ENCODE measurements at regions not wholly inside any gene's neighbourhood (a gene's known extent, or its start where the extent isn't known, plus 50 kb on each side); places are given as distances from the start of the nearest gene placed in this dataset.

DNA sequence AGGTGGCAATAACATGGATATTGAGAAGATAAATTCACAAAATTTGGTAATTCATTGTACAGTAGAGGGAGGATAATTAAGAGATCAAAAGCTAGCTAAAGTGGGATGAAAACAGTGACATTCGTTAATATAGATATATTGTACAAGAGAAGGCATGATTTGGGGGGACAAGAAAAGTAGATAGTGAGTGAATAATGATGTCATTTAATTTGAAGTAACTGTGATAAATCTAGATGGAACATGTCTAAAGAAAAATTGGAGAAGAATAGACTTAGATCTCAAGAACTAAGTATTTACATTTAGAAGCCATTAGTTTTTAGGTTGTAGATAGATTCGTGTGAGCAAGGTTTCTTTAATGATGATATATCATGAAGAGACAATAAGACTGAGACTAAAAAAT, 594.0 kb upstream of the RGS18 start:
- H3K9ac ChIP-seq (ENCODE audit: low read depth, low read length) = no peak overlapping the region
- CTCF ChIA-PET = no interaction called here
- dilution Hi-C loops (cut with HindIII; ENCODE audit: low sequenced_read_pairs, unreplicated experiment) (no loop called here), in situ Hi-C loops (cut with MboI; ENCODE audit: low sequenced_read_pairs) (no loop called here), intact Hi-C loops (cut with micrococcal nuclease) (no loop called here)
- H3K27ac ChIP-seq (ENCODE audit: insufficient read depth, low read length) = no peak overlapping the region
- no peaks in the 10 kb centered on the region for H3K36me3 ChIP-seq (ENCODE audit: control insufficient read depth, insufficient read depth, low read length)
- no peak for TF ChIP-seq FOS (IDR thresholded peaks at IDR 0.05; ENCODE audit: low read depth, low read length)
- no peak for TF ChIP-seq RAD21 (IDR thresholded peaks at IDR 0.05; ENCODE audit: low read length)
- TF ChIP-seq RFX5 (IDR thresholded peaks at IDR 0.05; ENCODE audit: low read depth, low read length) = no peak
- no peak for TF ChIP-seq SMC3 (IDR thresholded peaks at IDR 0.05; ENCODE audit: low read depth, low read length)
- TF ChIP-seq POLR2A (IDR thresholded peaks at IDR 0.05; ENCODE audit: low read depth, low read length) = no peak
- TF ChIP-seq, protein P1, sequence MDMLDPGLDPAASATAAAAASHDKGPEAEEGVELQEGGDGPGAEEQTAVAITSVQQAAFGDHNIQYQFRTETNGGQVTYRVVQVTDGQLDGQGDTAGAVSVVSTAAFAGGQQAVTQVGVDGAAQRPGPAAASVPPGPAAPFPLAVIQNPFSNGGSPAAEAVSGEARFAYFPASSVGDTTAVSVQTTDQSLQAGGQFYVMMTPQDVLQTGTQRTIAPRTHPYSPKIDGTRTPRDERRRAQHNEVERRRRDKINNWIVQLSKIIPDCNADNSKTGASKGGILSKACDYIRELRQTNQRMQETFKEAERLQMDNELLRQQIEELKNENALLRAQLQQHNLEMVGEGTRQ (IDR thresholded peaks at IDR 0.05; ENCODE audit: low read depth, low read length) = no peak
- TF ChIP-seq MAFK (IDR thresholded peaks at IDR 0.05; ENCODE audit: low read depth, low read length) = no peak
- TF ChIP-seq CEBPB (IDR thresholded peaks at IDR 0.05; ENCODE audit: low read depth, low read length) = no peak
- TF ChIP-seq, protein P2, sequence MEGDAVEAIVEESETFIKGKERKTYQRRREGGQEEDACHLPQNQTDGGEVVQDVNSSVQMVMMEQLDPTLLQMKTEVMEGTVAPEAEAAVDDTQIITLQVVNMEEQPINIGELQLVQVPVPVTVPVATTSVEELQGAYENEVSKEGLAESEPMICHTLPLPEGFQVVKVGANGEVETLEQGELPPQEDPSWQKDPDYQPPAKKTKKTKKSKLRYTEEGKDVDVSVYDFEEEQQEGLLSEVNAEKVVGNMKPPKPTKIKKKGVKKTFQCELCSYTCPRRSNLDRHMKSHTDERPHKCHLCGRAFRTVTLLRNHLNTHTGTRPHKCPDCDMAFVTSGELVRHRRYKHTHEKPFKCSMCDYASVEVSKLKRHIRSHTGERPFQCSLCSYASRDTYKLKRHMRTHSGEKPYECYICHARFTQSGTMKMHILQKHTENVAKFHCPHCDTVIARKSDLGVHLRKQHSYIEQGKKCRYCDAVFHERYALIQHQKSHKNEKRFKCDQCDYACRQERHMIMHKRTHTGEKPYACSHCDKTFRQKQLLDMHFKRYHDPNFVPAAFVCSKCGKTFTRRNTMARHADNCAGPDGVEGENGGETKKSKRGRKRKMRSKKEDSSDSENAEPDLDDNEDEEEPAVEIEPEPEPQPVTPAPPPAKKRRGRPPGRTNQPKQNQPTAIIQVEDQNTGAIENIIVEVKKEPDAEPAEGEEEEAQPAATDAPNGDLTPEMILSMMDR (conservative IDR thresholded peaks at IDR 0.05; ENCODE audit: low read depth, low read length) = no peak
- no peak for TF ChIP-seq MXI1 (IDR thresholded peaks at IDR 0.05; ENCODE audit: borderline replicate concordance, low read depth, low read length)
- TF ChIP-seq BHLHE40 (IDR thresholded peaks at IDR 0.05; ENCODE audit: low read depth, low read length) = no peak
- no peak for TF ChIP-seq NFE2L2 (IDR thresholded peaks at IDR 0.05; ENCODE audit: low read depth, low read length)
- TF ChIP-seq ELK1 (IDR thresholded peaks at IDR 0.05; ENCODE audit: borderline replicate concordance, low read depth, low read length) = no peak
- ATAC-seq (ENCODE audit: low read depth) (no peak), DNase-seq (no peak)
- no peak overlapping the region for H2BK120ac ChIP-seq (ENCODE audit: low read depth, low read length)
- no peak overlapping the region for H2BK15ac ChIP-seq (ENCODE audit: low read depth, low read length)
- no CpG with 5 or more reads among the region's 2 CpGs for WGBS, 2 experiments (ENCODE audit: extremely low coverage in 2 of 2, insufficient read length in 1 of 2)
- H3K79me1 ChIP-seq (ENCODE audit: low read depth in 1 of 2, low read length in 2 of 2) = no peaks in the 10 kb centered on the region
- no TSS peak for BruUV-seq (replicated peaks)
- no peaks in the 10 kb centered on the region for H4K20me1 ChIP-seq (ENCODE audit: insufficient read depth, low read length)
- H4K5ac ChIP-seq (ENCODE audit: low read depth, low read length) = no peak overlapping the region
- no peak overlapping the region for H4K8ac ChIP-seq (ENCODE audit: low read depth in 2 of 2, low read length in 2 of 2)
- POLR2A ChIA-PET (ENCODE audit: unreplicated experiment) = no interaction called here
- no peak overlapping the region for H3K23ac ChIP-seq (ENCODE audit: low read depth, low read length)
- no peak overlapping the region for H2AK5ac ChIP-seq (ENCODE audit: low read depth, low read length)
- no peak overlapping the region for H3K4me2 ChIP-seq (ENCODE audit: low read depth, low read length)
- no peak overlapping the region for H3K14ac ChIP-seq (replicated peaks; ENCODE audit: low read depth, low read length)
- H3K56ac ChIP-seq (ENCODE audit: extremely low read depth, insufficient read depth, low read length) = no peak overlapping the region
- H3K9me3 ChIP-seq (ENCODE audit: control insufficient read depth, insufficient read depth, low read length) = no peaks in the 10 kb centered on the region
- H3K27me3 ChIP-seq (ENCODE audit: control insufficient read depth, insufficient read depth, low read length) = no peaks in the 10 kb centered on the region
- no peak overlapping the region for H3K4me3 ChIP-seq (ENCODE audit: insufficient read depth, low read depth, low read length)
- no peak overlapping the region for H3K18ac ChIP-seq (ENCODE audit: low read depth, low read length)
- H2AK9ac ChIP-seq (replicated peaks; ENCODE audit: low read depth, low read length, poor library complexity) = no peak overlapping the region
- H3K4me1 ChIP-seq (ENCODE audit: control insufficient read depth, insufficient read depth, low read length) = no peaks in the 10 kb centered on the region
- H4K91ac ChIP-seq (ENCODE audit: insufficient read depth, low read depth, low read length) = no peak overlapping the region
- H2BK5ac ChIP-seq (ENCODE audit: low read depth, low read length, poor library complexity, severe bottlenecking) = no peak overlapping the region
- H3K9me1 ChIP-seq (ENCODE audit: insufficient read depth, low read length) = no peaks in the 10 kb centered on the region
- no peak overlapping the region for H2AFZ ChIP-seq (replicated peaks; ENCODE audit: low read length, poor library complexity)
- no peak overlapping the region for H3K4ac ChIP-seq (ENCODE audit: low read depth, low read length)
- H2BK20ac ChIP-seq (ENCODE audit: low read depth, low read length) = no peak overlapping the region

Data from IMR-90 (cell line).